CD14-positive monocyte (primary cell): ENCODE measurements at regions not wholly inside any gene's neighbourhood (a gene's known extent, or its start where the extent isn't known, plus 50 kb on each side); places are given as distances from the start of the nearest gene placed in this dataset.

Experiments
- DNase-seq, 3 donors: peaks; one replicate each; pipeline ENCODE4 v3.0.0-alpha.2; 2011 to 2022
- H2AFZ ChIP-seq: 2 replicates; pipeline ENCODE4 v1.6.0; 2012; ENCODE audit warnings: mild to moderate bottlenecking, low read depth, low read length, inconsistent platforms; ENCODE audit not compliant: insufficient read depth, poor library complexity, severe bottlenecking
- H3K27ac ChIP-seq, 2 donors: 1 replicate in 1 of 2; 2 replicates in 1 of 2; pipeline ENCODE4 v1.5.1; 2012 to 2013; ENCODE audit warnings: low read length in 2 of 2, control low read depth in 1 of 2, inconsistent platforms in 1 of 2, low read depth in 1 of 2, mild to moderate bottlenecking in 1 of 2
- H3K27me3 ChIP-seq, 2 donors: one replicate each; pipeline versions ENCODE4 v1.6.0 to v1.6.1; 2011 to 2013; ENCODE audit warnings: low read length in 2 of 2; ENCODE audit not compliant: control insufficient read depth in 2 of 2, insufficient read depth in 2 of 2
- H3K36me3 ChIP-seq, 2 donors: replicated peaks in 1 of 2; 1 replicate in 1 of 2; 2 replicates in 1 of 2; pipeline versions ENCODE4 v1.5.1 to v1.6.1; 2012 to 2013; ENCODE audit warnings: low read length in 2 of 2, control low read depth in 1 of 2, inconsistent platforms in 1 of 2, mild to moderate bottlenecking in 1 of 2; ENCODE audit not compliant: insufficient read depth in 2 of 2, control insufficient read depth in 1 of 2
- H3K4me1 ChIP-seq, 2 donors: 1 replicate in 1 of 2; 2 replicates in 1 of 2; pipeline versions ENCODE4 v1.5.1 to v1.6.1; 2012 to 2013; ENCODE audit warnings: low read length in 2 of 2, control low read depth in 1 of 2, inconsistent platforms in 1 of 2, mild to moderate bottlenecking in 1 of 2, moderate library complexity in 1 of 2; ENCODE audit not compliant: insufficient read depth in 2 of 2, control insufficient read depth in 1 of 2
- H3K4me2 ChIP-seq: replicated peaks from 2 replicates; pipeline ENCODE3; 2012; ENCODE audit warnings: low read length, moderate library complexity, mild to moderate bottlenecking; ENCODE audit not compliant: poor library complexity, severe bottlenecking; ENCODE audit errors: extremely low read depth
- H3K4me3 ChIP-seq, 3 experiments: fragments of 200-600 bp in 1 of 3; sonication (generic) in 1 of 3; replicated peaks in 1 of 3; 1 replicate in 2 of 3; 2 replicates in 1 of 3; pipeline ENCODE4 v1.5.1; 2011 to 2013; ENCODE audit warnings: low read length in 3 of 3, mild to moderate bottlenecking in 3 of 3, control low read depth in 2 of 3, low read depth in 2 of 3, inconsistent platforms in 1 of 3, moderate library complexity in 1 of 3
- H3K79me2 ChIP-seq: 2 replicates; pipeline ENCODE4 v1.6.0; 2012; ENCODE audit warnings: mild to moderate bottlenecking, control low read depth, inconsistent platforms, low read length, moderate library complexity; ENCODE audit not compliant: insufficient read depth
- H3K9ac ChIP-seq: 2 replicates; pipeline ENCODE4 v1.6.0; 2017; ENCODE audit warnings: low read length, mild to moderate bottlenecking; ENCODE audit not compliant: insufficient read depth, poor library complexity, severe bottlenecking
- H3K9me3 ChIP-seq, 2 donors: replicated peaks in 1 of 2; 1 replicate in 1 of 2; 2 replicates in 1 of 2; pipeline versions ENCODE4 v1.5.1 to v1.6.1; 2012 to 2013; ENCODE audit warnings: low read length in 2 of 2, control low read depth in 1 of 2; ENCODE audit not compliant: control insufficient read depth in 1 of 2, insufficient read depth in 1 of 2
- H4K20me1 ChIP-seq: 2 replicates; pipeline ENCODE4 v1.6.0; 2012; ENCODE audit warnings: mild to moderate bottlenecking, low read length, control low read depth, moderate library complexity; ENCODE audit not compliant: insufficient read depth
- H3K27ac Mint-ChIP-seq, 7 donors: one replicate each; pipeline ENCODE4 v1.8.0; 2020; ENCODE audit warnings: mild to moderate bottlenecking in 7 of 7, mixed read lengths in 7 of 7, moderate library complexity in 6 of 7, inconsistent platforms in 2 of 7
- H3K27me3 Mint-ChIP-seq, 3 donors: one replicate each; pipeline ENCODE4 v1.8.0; 2021 to 2022; ENCODE audit warnings: low read depth in 3 of 3, mild to moderate bottlenecking in 3 of 3, mixed read lengths in 3 of 3, moderate library complexity in 3 of 3, inconsistent platforms in 1 of 3
- H3K36me3 Mint-ChIP-seq, 2 donors: one replicate each; pipeline ENCODE4 v1.8.0; 2020; ENCODE audit warnings: mixed read lengths in 2 of 2, inconsistent platforms in 1 of 2, mild to moderate bottlenecking in 1 of 2
- H3K4me1 Mint-ChIP-seq: one replicate; pipeline ENCODE4 v1.8.0; 2020; ENCODE audit warnings: mild to moderate bottlenecking, mixed read lengths
- H3K4me3 Mint-ChIP-seq, 2 donors: one replicate each; pipeline ENCODE4 v1.8.0; 2020; ENCODE audit warnings: mild to moderate bottlenecking in 2 of 2, mixed read lengths in 2 of 2, moderate library complexity in 1 of 2
- H3K9me3 Mint-ChIP-seq, 7 donors: one replicate each; pipeline ENCODE4 v1.8.0; 2020 to 2022; ENCODE audit warnings: mixed read lengths in 7 of 7, mild to moderate bottlenecking in 6 of 7, moderate library complexity in 6 of 7, inconsistent platforms in 2 of 7
- WGBS: methylation state at CpG from one replicate; pipeline ENCODE4 v1.1.5; 2013; ENCODE audit warnings: missing lambda C conversion rate; ENCODE audit not compliant: insufficient coverage; 5-methylcytosine and 5-hydroxymethylcytosine counted together
- intact Hi-C, 2 donors: fragments of 100-400 bp; cut with micrococcal nuclease; formaldehyde crosslinking; loops; one replicate each; pipeline versions ENCODE4 v1.15.0 to v1.15.1; 2023
- TF ChIP-seq, protein P1 (sequence below): fragments of 200-600 bp; IDR thresholded peaks from one replicate; pipeline ENCODE4 v1.8.0; 2022; ENCODE audit warnings: antibody characterized with exemption, mild to moderate bottlenecking

DNA sequence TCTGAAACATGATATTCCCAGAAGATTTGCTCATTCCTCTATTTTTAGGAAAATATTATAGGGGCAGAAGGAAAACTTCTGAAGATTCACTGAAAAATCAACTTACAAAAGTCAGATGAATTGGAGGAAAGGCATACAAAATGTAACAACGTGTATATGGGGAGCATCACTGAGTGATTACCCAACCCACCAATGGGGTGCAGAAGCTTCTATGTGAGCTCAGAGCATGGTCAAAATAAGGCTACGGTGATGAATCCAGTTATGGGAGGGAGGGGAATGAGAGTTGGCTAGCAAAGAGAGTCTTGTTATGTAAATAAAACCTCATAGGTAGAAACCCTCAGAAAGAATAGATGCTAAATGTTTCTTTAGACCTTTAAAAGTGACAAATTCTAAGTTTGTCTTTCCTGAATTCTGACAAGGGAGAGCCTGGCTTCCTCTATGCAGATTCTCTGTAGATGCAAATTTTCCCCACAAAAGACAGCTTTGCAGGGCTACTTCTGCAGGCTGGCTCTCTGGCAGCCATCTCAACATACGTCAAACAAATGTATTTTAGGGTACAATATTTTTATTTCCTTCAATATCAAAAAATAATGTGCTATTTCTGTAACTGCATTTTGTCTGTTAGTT, 171.4 kb upstream of the NDUFV2 start:
- no peaks in the 10 kb centered on the region for H3K4me1 ChIP-seq
- Mint-ChIP-seq H3K9me3 (peaks cover 24 to 52% (median 35%) of the 10 kb centered on the region in 7 donors), H3K4me1 (no peaks in the 10 kb centered on the region), H3K36me3 (no peaks in the 10 kb centered on the region), H3K27ac (no peak overlapping the region), H3K4me3 (no peak overlapping the region), H3K27me3 (peaks cover 0 to 3% (median 0%) of the 10 kb centered on the region in 3 donors)
- no peak for DNase-seq
- H3K4me3 ChIP-seq = no peak overlapping the region
- whole genome bisulfite sequencing = no CpG with 5 or more reads among the region's 3 CpGs
- H3K27ac ChIP-seq = no peak overlapping the region
- H3K9ac ChIP-seq = no peak overlapping the region
- no peaks in the 10 kb centered on the region for H3K36me3 ChIP-seq
- no peaks in the 10 kb centered on the region for H4K20me1 ChIP-seq
- H3K79me2 ChIP-seq = no peaks in the 10 kb centered on the region
- no peak overlapping the region for H3K4me2 ChIP-seq
- H3K9me3 ChIP-seq = peaks cover 20 to 34% of the 10 kb centered on the region in 2 donors
- H2AFZ ChIP-seq = no peak overlapping the region
- intact Hi-C loops = no loop called here
- TF ChIP-seq, protein P1, sequence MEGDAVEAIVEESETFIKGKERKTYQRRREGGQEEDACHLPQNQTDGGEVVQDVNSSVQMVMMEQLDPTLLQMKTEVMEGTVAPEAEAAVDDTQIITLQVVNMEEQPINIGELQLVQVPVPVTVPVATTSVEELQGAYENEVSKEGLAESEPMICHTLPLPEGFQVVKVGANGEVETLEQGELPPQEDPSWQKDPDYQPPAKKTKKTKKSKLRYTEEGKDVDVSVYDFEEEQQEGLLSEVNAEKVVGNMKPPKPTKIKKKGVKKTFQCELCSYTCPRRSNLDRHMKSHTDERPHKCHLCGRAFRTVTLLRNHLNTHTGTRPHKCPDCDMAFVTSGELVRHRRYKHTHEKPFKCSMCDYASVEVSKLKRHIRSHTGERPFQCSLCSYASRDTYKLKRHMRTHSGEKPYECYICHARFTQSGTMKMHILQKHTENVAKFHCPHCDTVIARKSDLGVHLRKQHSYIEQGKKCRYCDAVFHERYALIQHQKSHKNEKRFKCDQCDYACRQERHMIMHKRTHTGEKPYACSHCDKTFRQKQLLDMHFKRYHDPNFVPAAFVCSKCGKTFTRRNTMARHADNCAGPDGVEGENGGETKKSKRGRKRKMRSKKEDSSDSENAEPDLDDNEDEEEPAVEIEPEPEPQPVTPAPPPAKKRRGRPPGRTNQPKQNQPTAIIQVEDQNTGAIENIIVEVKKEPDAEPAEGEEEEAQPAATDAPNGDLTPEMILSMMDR = no peak
- no peaks in the 10 kb centered on the region for H3K27me3 ChIP-seq

DNA sequence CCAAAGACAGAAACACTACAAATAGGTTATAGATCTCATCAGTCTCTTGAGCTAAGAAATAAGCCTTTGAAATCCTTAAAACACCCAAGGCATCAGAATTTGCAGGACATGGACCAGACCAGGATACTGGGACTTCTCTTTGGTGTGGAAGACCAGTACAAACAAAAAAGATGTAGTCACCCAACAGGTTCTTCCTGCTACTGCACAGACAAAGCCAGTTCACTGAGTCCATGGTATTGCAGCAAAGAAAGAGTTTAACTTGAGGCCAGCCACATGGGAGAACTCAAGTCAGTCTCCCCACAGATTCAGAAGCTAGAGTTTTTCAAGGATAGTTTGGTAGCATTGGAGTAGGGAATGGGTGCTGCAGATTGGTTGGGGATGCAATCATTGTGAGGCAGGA, 169.6 kb upstream of the NDUFV2 start:
- Histone ChIP-seq H2AFZ (no peak overlapping the region), H3K27ac (no peak overlapping the region), H3K36me3 (no peaks in the 10 kb centered on the region), H3K4me3 (no peak overlapping the region), H3K9me3 (peaks cover 18 to 22% of the 10 kb centered on the region in 2 donors), H3K9ac (no peak overlapping the region), H3K4me1 (no peaks in the 10 kb centered on the region), H3K27me3 (no peaks in the 10 kb centered on the region), H3K79me2 (no peaks in the 10 kb centered on the region), H4K20me1 (no peaks in the 10 kb centered on the region), H3K4me2 (no peak overlapping the region)
- Mint-ChIP-seq H3K27ac (no peak overlapping the region), H3K9me3 (peaks cover 17 to 40% (median 24%) of the 10 kb centered on the region in 7 donors), H3K27me3 (peaks cover 0 to 3% (median 2%) of the 10 kb centered on the region in 3 donors), H3K36me3 (no peaks in the 10 kb centered on the region), H3K4me1 (no peaks in the 10 kb centered on the region), H3K4me3 (no peak overlapping the region)
- DNase-seq = no peak
- intact Hi-C loops = no loop called here
- TF ChIP-seq, protein P1 = no peak
